A673 (cell line): ENCODE measurements at regions not wholly inside any gene's neighbourhood (a gene's known extent, or its start where the extent isn't known, plus 50 kb on each side); places are given as distances from the start of the nearest gene placed in this dataset.

Experiments
- BruUV-seq: library from RNA; stranded (reverse); fragments of 400-500 nt; replicated peaks from 2 replicates; lab custom pipeline; 2021; lab: Mats Ljungman, UMichigan
- CTCF ChIA-PET: fragments of 300-600 bp; sonication (Branson Sonifier 250); formaldehyde crosslinking; loops from one replicate; lab custom pipeline; 2022; ENCODE audit warnings: antibody characterized with exemption; lab: Charles Lee
- POLR2A ChIA-PET: fragments of 300-600 bp; sonication (Branson Sonifier 250); formaldehyde crosslinking; loops from one replicate; lab custom pipeline; 2022; ENCODE audit warnings: antibody characterized with exemption; ENCODE audit not compliant: low non-redundant PET; lab: Charles Lee
- DNase-seq: peaks from one replicate; pipeline ENCODE4 v3.0.0-alpha.2; 2015; ENCODE audit warnings: low spot score
- H3K27ac ChIP-seq: fragments of 200-600 bp; sonication (generic); 2 replicates; pipeline ENCODE4 v1.5.1; 2016; ENCODE audit warnings: mixed run types, low read depth, mild to moderate bottlenecking, mixed read lengths, antibody characterized with exemption, low read length; ENCODE audit not compliant: poor library complexity, severe bottlenecking
- H3K27me3 ChIP-seq: fragments of 200-600 bp; sonication (generic); replicated peaks from 2 replicates; pipeline ENCODE4 v1.6.1; 2017; ENCODE audit warnings: mixed run types, low read depth, mild to moderate bottlenecking, mixed read lengths, antibody characterized with exemption, low read length; ENCODE audit not compliant: insufficient read depth, poor library complexity
- H3K36me3 ChIP-seq: fragments of 200-600 bp; sonication (generic); 2 replicates; pipeline ENCODE4 v1.6.1; 2016; ENCODE audit warnings: mixed run types, mild to moderate bottlenecking, mixed read lengths, antibody characterized with exemption, low read length; ENCODE audit not compliant: insufficient read depth, poor library complexity, severe bottlenecking
- H3K4me1 ChIP-seq: fragments of 200-600 bp; sonication (generic); 2 replicates; pipeline ENCODE4 v1.6.1; 2017; ENCODE audit warnings: mixed run types, mild to moderate bottlenecking, mixed read lengths, antibody characterized with exemption, low read length; ENCODE audit not compliant: insufficient read depth, poor library complexity, severe bottlenecking
- H3K4me3 ChIP-seq: fragments of 200-600 bp; sonication (generic); 2 replicates; pipeline ENCODE4 v1.5.1; 2016; ENCODE audit warnings: low read depth, mixed run types, mild to moderate bottlenecking, mixed read lengths, low read length; ENCODE audit not compliant: poor library complexity, severe bottlenecking
- H3K9me3 ChIP-seq: fragments of 200-600 bp; sonication (generic); 2 replicates; pipeline ENCODE4 v1.6.1; 2016; ENCODE audit warnings: mixed run types, low read depth, mild to moderate bottlenecking, mixed read lengths, antibody characterized with exemption, low read length; ENCODE audit not compliant: poor library complexity, severe bottlenecking
- EZH2 ChIP-seq: fragments of 200-600 bp; sonication (generic); IDR thresholded peaks from 2 replicates; pipeline ENCODE4 v1.6.1; 2017; ENCODE audit warnings: borderline replicate concordance, low read depth, mild to moderate bottlenecking, mixed read lengths, antibody characterized with exemption, low read length; ENCODE audit not compliant: poor library complexity, severe bottlenecking
- intact Hi-C: fragments of 100-400 bp; cut with micrococcal nuclease; formaldehyde crosslinking; loops from one replicate; pipeline ENCODE4 v1.10.0; 2022; ENCODE audit not compliant: unreplicated experiment
- TF ChIP-seq, protein P1 (sequence below): fragments of 300-800, 200-600 bp; sonication (generic); conservative IDR thresholded peaks from 2 replicates; pipeline ENCODE4 v1.5.1; 2017; ENCODE audit warnings: low read depth, mild to moderate bottlenecking, antibody characterized with exemption, low read length, moderate library complexity, mixed read lengths

DNA sequence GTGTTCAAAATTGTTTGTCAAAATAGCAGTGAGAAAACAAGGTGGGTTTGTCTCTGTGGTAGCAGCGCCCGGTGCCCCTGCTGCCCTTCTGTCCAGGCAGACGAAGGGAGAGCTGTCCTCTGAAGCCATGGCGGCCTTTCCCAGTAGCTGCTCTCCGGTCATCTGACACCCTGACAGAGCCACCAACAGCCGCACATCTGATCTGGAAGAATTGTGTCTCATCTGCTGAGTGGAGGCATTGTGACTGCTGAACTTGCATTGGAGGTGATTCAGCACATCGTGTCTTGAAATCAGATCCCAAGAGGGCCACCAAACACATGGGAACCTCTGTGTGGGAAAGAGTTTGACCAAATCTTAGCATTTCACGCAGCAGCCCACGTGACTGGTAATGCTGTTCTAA is 337.6 kb upstream of the IRX1 start:
- Histone ChIP-seq H3K4me1 (no peaks in the 10 kb centered on the region), H3K4me3 (no peak overlapping the region), H3K9me3 (peaks cover 22% of the 10 kb centered on the region), H3K27ac (no peak overlapping the region), H3K27me3 (no peaks in the 10 kb centered on the region), H3K36me3 (no peaks in the 10 kb centered on the region)
- no peak for DNase-seq
- BruUV-seq = no TSS peak
- POLR2A ChIA-PET = no interaction called here
- TF ChIP-seq EZH2 = no peak
- TF ChIP-seq, protein P1, sequence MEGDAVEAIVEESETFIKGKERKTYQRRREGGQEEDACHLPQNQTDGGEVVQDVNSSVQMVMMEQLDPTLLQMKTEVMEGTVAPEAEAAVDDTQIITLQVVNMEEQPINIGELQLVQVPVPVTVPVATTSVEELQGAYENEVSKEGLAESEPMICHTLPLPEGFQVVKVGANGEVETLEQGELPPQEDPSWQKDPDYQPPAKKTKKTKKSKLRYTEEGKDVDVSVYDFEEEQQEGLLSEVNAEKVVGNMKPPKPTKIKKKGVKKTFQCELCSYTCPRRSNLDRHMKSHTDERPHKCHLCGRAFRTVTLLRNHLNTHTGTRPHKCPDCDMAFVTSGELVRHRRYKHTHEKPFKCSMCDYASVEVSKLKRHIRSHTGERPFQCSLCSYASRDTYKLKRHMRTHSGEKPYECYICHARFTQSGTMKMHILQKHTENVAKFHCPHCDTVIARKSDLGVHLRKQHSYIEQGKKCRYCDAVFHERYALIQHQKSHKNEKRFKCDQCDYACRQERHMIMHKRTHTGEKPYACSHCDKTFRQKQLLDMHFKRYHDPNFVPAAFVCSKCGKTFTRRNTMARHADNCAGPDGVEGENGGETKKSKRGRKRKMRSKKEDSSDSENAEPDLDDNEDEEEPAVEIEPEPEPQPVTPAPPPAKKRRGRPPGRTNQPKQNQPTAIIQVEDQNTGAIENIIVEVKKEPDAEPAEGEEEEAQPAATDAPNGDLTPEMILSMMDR = no peak
- CTCF ChIA-PET = no interaction called here
- intact Hi-C loops = no loop called here

DNA sequence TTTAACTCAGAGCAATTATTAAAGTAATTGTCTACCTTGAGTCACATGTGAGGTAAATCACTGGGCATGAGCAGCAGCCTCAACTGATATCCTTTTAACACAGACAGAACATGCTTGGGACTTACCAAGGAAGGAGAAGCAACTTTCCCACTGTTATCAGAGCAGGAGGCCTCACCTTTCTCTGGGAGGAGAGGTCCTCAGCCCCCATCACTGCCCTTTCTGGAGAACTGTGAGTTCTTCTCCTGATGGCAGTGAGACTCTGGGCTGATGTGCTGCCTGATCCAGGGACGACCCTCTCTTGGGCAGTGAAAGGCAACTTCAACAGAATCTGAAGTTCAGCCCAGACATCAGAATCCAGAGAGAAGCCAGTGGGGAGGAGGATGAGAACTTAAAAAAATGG is 343.4 kb upstream of the IRX1 start:
- ChIA-PET CTCF (no interaction called here), POLR2A (no interaction called here)
- Histone ChIP-seq H3K27ac (no peak overlapping the region), H3K4me1 (no peaks in the 10 kb centered on the region), H3K27me3 (no peaks in the 10 kb centered on the region), H3K4me3 (no peak overlapping the region), H3K36me3 (no peaks in the 10 kb centered on the region), H3K9me3 (peaks cover 10% of the 10 kb centered on the region)
- intact Hi-C loops = no loop called here
- no peak for TF ChIP-seq EZH2
- TF ChIP-seq, protein P1 = no peak
- BruUV-seq = no TSS peak
- no peak for DNase-seq

DNA sequence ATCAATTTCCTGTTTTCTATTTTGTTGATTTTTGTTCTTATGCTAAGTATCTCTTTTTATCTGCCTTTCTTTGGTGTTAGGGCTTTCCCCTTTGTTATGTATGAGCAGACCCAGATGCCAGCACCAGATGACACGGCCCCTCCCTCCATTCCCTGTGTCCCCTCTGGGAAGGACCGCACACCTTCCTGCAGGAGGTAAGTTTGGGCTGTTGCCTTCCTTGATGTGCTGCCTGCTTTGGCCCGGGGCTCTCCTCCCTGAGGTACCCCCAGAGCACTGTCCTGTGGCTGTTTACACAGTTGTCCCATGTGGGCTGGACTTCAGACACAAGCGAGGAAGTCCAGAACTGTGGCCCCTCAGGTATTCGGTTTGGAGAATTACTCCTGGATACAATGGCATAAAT is 343.8 kb upstream of the IRX1 start:
- Histone ChIP-seq H3K9me3 (peaks cover 13% of the 10 kb centered on the region), H3K4me1 (no peaks in the 10 kb centered on the region), H3K36me3 (no peaks in the 10 kb centered on the region), H3K27ac (no peak overlapping the region), H3K4me3 (no peak overlapping the region), H3K27me3 (no peaks in the 10 kb centered on the region)
- intact Hi-C loops = no loop called here
- ChIA-PET CTCF (no interaction called here), POLR2A (no interaction called here)
- no peak for DNase-seq
- TF ChIP-seq, protein P1 = no peak
- no peak for TF ChIP-seq EZH2
- no TSS peak for BruUV-seq
